HG03521 (cell line): ENCODE measurements at regions not wholly inside any gene's neighbourhood (a gene's known extent, or its start where the extent isn't known, plus 50 kb on each side); places are given as distances from the start of the nearest gene placed in this dataset.

Experiments
- ATAC-seq: cut with Tn5 transposase; IDR thresholded peaks from one replicate; pipeline ENCODE4 v1.9.1; 2021; ENCODE audit warnings: mild to moderate bottlenecking, moderate library complexity; ENCODE audit not compliant: unreplicated experiment

DNA sequence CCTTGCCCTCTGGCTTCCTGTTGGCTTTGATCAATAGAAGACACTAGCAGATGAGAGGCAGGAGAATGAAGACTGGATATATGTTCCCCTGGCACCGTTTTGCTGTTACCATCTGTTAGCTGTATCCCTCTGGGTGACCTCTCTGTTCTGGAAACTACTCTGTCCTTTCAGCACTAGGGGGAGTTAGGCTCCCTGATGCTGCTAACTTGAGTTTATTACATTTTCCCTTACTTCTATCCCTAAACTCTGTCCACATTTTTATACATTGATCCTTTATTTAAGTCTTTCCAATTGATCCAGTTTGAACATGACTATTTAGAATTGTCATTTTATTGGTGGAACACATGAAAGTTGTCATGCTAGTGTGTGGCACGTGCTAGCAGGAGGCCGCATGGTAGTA, 1014.3 kb upstream of the CDH2 start:
- ATAC-seq = no peak

DNA sequence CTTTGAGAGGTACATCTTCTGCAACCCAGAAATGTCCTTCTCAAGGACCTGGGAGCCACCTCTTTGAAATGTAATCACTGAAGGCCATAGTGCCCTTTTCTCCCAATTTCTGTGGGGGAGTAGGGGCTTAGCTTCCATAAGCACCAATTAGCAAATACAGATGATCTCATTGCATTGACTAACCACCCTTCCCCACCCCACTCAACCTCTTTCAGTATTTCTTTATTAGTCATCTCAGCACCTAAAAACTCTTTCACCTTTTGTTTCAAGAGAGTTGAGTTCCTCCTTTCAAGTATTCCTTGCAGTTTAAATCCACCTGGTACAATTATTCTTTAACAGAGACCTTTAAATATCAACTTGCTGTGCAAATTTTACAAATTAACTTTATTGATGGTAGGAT, 1011.8 kb upstream of the CDH2 start:
- ATAC-seq = no peak

DNA sequence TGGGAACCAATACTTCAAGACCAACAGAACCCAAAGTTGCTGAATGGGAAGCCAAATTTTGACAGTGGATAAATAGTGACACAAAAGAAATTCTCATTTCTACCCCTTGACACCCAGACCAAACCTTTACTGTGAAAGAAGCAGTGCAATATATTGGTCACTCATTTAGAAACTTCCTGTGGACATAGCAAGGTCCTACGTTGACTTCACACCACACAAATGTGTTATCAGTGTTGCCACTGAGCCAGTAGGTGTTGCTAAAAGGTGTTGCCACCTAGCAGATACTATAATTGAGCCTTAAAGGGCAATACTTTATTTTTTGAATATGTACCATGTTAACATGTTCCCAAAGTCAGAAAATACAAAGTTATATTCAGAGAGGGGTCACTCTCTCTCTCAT, 1008.9 kb upstream of the CDH2 start:
- no peak for ATAC-seq

DNA sequence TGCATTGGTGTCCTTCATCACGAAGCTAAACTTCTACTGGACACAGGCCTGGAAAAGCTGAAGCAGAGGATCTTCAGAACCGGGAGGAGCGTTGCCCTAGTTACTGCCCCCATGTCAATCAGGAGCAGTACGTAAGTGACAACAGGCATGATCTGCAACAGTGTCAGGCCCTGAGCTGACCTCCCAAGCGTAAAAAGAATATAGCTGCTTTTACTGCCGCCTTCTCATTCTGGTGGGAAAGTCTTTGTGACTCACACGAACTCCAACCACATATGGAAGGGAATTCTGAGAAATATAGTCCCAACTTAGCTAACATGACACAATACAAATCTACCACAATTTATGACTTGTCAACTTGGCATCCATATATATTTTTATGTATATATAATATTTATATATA, 1007.7 kb upstream of the CDH2 start:
- no peak for ATAC-seq

DNA sequence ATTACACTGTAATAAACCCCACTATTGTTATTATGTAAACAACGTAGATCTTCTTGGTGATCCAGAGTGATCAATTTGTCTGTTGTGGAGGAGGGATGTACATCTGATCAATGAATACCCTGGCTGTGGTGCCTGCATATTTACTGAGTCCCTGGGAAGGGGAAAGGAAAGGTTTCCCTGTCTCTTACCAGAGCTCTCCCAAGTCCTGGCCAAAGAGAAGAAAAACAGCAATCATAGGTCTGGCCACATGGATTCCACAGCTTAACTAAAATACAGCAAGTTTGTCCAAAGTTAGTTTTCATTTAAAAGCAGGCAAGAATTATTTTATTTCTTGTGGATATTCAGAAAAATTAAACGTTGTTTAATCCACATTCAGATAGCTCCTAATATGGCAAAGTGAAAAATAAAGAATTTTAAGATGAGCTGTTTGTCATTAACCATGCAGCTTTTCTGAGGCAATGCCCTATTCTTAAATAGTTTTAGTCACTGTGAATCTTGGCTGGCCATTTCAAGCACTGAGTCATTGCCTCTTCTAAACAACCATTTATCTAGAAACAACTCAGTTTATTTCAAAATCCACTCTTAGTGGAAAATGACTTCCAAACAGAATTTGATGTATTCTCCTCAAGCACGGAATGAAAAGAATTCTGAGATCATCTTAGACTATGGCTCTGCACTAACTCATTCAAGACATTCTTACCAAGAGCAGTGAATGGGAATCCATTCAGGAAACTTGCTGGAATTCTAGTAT, 1004.4 kb upstream of the CDH2 start:
- ATAC-seq = no peak

DNA sequence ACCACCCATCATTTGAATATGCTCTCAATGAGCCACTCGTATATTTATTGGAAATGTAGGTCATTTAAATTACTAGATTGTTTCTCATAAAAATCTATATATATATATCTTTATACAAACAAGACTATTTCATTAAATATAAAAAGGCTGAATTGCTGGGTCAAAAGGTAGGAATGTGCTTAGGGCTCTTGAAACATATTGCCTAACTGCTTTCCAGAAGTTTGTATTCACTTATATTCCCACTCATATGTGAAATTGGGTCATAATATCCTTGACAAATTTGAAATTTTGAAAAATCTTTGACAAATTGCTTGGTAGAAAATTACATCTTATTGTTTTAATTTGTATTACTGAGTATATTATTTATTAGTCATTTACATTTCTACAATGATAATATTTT, 999.8 kb upstream of the CDH2 start:
- ATAC-seq = no peak

DNA sequence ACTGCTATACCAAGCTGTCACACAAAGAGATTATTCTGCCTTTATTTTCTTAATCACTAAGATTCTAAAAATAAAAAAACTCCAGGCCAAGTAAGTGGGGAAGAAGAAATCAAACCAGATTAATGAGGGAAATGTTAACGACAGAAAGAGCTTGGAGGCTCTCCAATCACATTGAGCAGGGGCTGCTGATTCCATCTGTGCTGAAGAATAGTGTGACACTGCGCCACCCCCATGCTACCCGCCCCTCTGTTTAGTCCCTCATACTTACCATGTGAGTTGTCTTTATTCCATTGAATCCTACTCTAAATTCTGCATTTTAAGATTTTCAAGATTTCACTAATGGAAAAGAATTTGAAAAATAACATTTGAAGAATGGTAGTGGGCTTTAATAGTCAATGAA, 998.0 kb upstream of the CDH2 start:
- no peak for ATAC-seq

DNA sequence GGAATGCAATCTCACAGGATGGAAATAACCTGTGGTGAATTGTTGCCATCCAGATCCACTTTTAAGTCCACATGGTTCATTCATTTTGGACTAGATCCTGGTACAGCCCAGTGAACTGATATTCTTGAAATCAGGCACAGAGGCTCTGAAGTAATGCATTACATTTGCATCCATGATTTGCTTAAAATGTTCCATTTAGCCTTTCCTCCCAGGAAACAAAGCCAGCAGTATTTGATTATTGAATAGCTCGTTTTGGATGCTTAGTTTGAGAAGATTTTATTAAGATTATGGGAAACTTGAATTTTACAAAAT, 995.8 kb upstream of the CDH2 start:
- ATAC-seq = no peak

DNA sequence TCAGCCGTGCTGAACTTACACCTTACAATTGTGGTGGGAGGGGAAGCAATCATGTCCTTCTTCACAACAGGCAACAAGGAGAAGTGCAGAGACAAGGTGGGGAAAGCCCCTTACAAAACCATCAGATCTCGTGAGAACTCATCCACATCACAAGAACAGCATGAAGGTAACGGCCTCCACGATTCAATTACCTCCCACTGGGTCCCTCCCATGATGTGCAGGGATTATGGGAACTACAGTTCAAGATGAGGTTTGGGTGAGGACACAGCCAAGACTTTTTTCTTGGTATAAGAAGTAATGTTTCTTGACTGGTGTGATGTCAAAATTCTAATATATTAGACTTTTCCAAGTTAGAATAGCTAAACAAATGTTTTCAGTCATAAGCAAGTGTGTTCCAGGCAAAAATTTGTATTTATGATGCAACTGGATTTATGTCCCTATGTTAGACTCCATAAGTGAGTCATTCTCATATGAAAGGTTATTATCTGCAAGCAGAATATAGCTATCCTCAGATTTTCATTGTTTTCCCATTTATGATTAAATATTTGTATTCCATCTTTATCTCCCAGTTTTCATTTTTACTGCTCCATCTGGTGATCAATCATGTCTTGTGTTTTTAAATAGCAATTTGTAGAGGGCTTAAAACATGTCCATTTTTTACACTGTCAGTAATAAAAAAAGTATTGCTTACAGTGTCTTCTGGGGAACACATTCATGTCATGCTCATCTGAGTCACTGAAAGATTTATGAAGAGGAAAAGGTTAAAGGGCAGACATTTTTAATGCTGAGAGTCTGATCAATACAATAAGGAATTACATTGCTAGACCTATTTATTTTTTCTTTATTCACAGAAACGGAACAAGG, 995.2 kb upstream of the CDH2 start:
- no peak for ATAC-seq

DNA sequence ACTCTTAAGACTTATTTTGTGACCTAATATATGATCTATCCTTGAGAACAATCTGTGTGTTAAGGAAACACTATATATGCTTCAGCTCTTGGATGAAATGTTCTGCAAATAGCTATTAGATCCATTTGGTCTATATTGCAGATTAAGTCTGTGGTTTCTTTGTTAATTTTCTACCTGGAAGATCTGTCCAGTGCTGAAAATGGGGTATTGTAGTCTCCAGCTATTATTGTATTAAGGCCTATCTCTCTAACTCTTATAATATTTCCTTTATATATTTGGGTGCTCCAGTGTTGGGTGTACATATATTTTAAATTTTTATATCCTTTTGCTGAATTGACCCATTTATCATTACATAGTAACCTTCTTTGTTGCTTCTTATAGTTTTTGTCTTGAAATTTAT, 992.7 kb upstream of the CDH2 start:
- no peak for ATAC-seq

DNA sequence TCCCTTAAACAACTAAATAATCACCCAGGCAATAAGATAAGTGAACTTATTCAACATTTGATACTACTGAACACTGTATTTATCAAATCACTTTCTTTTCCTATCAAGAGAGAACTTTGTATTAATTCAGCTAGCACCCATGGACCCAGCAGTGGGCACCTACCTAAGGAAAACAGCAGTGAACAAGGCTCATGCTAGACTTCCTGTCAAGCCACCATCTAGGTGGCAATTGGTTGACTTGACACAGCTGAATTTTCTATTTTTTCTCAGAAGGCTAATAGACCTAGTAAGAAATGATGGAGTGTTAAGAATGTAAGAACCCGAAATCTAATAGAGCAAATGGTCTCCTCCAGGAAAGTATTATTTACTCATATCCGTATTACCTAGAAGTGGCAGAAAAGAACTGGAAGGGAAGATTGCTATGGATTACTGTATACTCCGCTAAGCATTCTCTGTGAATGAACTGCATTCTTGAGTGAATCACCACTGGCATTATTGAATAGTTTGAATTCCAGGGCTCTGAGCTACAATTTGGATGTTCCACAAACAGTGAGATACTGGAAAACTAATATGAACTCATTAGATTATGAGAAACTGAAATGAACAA, 988.2 kb upstream of the CDH2 start:
- ATAC-seq = no peak

DNA sequence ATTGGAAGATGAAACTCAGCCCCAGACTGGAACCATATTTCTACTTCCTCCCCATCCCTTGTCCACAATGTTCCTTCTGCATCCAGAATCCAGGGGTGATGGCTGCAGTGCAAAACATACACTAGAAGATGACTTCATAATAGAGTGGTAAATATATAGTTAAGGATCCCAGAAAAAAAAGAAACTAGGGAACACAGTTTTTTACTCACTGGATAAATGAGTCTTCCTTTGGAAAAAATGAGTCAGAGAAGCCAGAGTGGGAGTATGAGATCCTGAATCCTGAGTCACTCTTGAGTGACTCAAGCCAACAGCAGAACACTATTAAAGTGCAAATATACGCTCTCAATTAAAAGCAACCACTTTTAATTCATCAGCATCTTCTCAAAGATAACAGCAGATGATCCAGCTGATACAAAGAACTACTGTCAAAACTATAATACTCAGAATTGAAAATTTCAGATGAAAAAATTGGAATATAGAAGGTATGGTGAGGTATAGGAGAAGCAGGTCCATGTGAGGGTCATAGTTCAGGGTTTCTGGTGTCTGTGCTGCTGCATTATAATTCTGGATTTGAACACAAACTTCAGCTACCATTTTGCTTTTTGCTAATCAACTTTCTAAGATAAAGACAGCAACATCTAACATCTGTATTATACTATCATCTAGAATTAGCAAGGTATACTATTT, 987.2 kb upstream of the CDH2 start:
- no peak for ATAC-seq

DNA sequence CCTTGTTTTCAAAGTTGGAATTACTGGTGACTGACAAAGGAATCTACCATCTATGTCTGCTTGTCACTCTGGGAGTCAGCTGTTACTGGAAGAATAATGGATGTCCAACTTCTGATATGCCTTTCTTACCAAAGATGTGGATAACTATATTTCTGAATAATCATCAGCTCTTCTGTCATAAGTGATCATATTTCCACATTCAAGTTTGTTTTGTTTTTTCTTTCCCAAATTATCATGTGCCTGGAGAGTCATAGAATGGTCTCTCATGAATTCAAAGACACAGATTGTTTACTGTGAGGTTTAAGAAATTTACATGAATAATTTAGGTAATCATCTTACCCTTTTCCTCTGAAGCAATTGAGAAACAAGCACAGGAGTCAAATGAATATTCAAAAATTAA, 986.7 kb upstream of the CDH2 start:
- no peak for ATAC-seq

DNA sequence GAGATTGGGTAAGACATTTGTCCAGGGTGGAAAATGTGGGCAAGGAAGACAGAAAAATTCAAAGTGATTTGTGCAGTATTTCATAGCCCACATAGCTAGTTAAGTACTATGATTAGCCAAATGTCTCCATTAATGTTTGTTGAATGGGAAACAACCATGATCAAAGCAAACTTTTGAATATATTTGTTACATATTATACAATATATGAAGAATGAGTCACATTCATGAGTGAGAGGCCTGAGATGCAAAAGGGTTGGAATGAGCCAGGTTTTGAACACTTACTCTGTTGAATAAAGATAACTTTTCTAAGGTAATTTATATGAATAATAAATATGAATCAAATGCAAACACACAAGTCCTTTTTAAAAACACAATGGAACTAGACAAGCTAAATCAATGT, 984.5 kb upstream of the CDH2 start:
- no peak for ATAC-seq

DNA sequence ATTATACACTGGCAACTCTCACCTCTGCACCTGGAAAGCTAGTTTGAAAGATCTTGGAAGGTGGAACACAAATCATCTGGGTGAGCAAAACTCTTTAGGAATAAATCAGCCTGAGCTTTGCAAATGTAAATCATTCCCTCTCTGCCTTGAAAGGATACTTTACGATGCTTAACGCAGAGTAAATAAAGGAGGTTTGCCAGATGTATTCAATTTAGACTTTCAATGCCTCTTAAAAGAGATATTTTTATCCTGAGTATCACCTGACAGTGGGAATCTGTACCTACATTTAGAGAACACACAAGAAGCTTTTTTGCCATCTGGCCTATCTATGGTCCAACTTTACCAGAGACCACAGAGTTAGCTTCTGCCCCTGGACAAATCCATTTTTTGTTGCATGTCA, 983.2 kb upstream of the CDH2 start:
- no peak for ATAC-seq

DNA sequence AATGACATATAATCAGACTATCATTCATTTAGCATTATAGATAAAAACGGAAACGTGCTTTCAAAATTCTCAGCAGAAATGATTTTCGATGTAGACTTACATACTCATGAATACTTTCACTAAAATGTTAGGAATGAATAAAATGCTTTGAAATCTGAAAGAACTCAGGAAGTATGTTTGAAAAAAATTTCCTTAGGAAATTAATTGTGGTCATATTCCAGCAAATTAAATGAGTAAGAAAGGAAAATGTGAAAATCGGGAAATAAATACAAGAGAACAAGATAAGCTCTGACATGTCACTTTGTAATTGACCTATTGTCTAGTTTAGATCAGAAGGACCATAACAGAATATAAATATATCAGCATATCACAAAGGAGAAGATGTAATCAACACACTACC, 981.0 kb upstream of the CDH2 start:
- ATAC-seq = no peak

DNA sequence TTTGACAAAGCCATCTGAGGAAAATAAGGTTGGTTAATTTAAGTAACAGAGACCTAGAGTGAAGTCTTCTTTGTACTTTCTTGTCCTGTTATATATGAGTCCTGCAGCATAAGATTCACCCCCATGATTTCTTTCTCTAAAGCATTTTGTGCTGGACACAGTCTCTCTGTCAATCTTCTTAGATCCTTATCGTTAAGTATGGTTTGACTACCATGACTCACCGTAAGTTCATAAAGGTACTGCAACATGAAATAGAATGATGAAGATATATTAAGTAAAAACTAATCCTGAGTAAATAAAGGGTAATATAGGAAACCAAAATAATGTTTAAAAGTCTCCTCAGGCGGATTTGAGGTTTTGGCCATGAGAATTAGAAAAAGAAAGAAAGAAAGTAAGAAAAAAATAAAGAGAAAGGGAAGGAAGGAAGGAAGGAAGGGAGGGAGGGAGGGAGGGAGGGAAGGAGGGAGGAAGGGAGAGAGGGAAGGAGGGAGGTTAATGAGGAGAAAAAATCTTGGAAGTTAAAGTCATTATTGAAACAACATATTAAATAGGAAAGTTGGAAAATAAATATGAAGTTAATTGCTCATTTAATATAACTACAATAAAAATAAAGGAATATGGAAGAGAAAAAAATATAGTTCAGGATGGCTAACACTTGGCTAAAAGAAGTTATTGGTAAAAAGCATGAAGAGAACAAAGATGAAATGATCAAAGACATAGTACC, 980.3 kb upstream of the CDH2 start:
- ATAC-seq = no peak

DNA sequence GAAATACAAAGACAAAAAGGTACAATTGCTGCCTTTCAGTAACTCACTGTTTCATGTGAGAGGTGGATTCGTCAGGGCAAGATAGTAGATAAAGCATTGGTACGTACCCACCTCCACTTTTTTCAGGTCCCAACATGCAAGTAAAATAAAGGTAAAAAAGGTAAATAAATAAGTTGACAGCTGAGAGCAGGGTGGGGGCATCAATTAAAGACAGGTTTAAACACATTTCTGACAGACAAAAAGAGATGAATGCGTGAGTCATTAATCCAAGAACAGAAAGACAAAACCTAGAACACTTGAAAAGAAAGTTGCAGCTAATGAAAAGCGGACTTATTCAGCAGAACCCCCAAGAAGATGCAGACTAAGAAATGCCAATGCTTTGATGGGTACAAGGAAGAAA, 979.6 kb upstream of the CDH2 start:
- ATAC-seq = no peak

DNA sequence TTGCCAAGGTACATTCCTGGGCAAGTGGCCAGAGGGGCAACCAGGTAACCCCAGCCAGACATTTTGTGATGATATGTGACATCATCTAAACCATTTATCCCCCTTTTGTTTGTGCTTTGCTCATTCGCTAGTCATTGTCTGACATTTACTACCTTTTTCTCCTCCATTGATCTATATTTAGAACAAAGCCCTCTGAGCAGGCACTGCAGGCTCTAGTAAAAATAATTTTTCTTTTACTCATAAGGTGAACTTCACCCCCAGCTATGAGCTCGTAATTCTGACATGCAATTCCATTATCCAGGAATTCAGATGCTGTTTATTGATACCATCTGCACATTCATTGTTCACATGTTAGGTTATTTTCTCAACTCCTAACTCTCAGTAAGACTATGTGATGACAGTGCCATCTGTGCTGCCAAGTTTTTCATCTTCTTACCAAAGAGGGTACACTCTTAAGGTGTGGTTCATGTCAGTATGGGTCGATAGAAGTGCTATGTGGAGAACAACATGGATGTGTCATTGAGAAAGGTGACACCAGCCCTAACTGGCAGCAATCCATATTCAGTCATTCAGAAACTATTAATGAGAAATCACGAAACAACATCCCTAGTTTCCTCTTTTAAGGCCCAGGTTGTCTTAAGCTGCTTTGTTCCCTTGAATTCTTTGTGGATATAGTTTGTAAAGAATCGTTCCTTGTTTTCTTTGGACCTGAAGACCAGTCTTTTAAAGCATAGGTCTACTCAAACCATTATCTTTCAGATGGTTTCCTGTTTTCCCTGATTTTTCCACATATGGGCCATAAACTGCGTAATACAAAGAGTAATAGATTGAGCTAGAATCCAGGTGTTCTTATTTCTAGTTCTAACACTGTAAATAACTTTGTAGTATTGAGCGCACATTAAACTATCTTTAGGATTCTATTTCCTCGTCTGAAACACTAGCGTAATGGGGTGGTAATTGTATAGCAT, 978.1 kb upstream of the CDH2 start:
- no peak for ATAC-seq

DNA sequence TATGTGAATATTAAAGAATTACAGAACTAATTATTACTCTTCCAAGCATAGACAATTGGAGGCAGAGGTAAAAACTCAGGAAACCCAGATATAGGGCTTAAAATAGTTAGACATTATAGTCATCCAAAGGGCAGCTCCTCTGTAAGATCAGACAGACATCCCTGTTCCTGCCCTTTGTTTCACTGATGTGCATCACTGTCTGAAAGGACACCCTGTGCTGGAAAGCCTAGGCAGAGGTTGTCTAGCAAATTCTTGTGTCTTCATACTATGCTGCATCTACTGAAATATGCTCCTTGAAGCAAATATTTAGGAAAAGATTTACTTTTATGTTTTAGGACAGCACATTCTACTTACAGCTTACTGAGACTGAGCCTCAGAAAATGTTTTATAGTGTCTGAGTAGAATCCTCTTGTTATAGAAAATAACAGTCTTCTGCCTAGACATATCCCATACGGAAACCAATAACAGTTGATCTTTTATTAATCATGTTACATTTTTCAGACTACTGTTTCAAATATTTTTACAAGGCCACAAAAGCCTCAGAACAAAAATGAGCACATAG, 977.3 kb upstream of the CDH2 start:
- no peak for ATAC-seq
